Hepatocyte (in vitro differentiated cells): ENCODE measurements at regions not wholly inside any gene's neighbourhood (a gene's known extent, or its start where the extent isn't known, plus 50 kb on each side); places are given as distances from the start of the nearest gene placed in this dataset.

Experiments
- DNase-seq: peaks from one replicate; pipeline ENCODE4 v3.0.0-alpha.2; 2016; ENCODE audit warnings: low spot score
- H2AFZ ChIP-seq: fragments of 200-600 bp; sonication (generic); 2 replicates; pipeline ENCODE4 v1.6.0; 2016; ENCODE audit warnings: antibody characterized with exemption, mild to moderate bottlenecking
- H3K27ac ChIP-seq: fragments of 200-600 bp; sonication (generic); 2 replicates; pipeline ENCODE4 v1.5.1; 2016; ENCODE audit warnings: mild to moderate bottlenecking
- H3K27me3 ChIP-seq: fragments of 200-600 bp; sonication (generic); 2 replicates; pipeline ENCODE4 v1.6.1; 2016
- H3K36me3 ChIP-seq: fragments of 200-600 bp; sonication (generic); replicated peaks from 2 replicates; pipeline ENCODE4 v1.5.1; 2016; ENCODE audit warnings: low read depth; ENCODE audit not compliant: insufficient read depth
- H3K4me1 ChIP-seq: fragments of 200-600 bp; sonication (generic); 2 replicates; pipeline ENCODE4 v1.5.1; 2016; ENCODE audit warnings: mild to moderate bottlenecking, moderate library complexity; ENCODE audit not compliant: insufficient read depth
- H3K4me2 ChIP-seq: fragments of 200-600 bp; sonication (generic); 2 replicates; pipeline ENCODE4 v1.6.0; 2016
- H3K4me3 ChIP-seq: fragments of 200-600 bp; sonication (generic); 2 replicates; pipeline ENCODE4 v1.5.1; 2016; ENCODE audit warnings: mild to moderate bottlenecking
- H3K79me2 ChIP-seq: fragments of 200-600 bp; sonication (generic); 2 replicates; pipeline ENCODE4 v1.6.0; 2017; ENCODE audit warnings: mild to moderate bottlenecking
- H3K9me2 ChIP-seq: fragments of 200-600 bp; sonication (generic); replicated peaks from 2 replicates; pipeline ENCODE4 v1.6.0; 2017; ENCODE audit warnings: mild to moderate bottlenecking; ENCODE audit not compliant: insufficient read depth
- H3K9me3 ChIP-seq: fragments of 200-600 bp; sonication (generic); 2 replicates; pipeline ENCODE4 v1.5.1; 2016; ENCODE audit warnings: low read depth, mild to moderate bottlenecking
- H4K20me1 ChIP-seq: fragments of 200-600 bp; sonication (generic); 2 replicates; pipeline ENCODE4 v1.6.0; 2016; ENCODE audit warnings: mild to moderate bottlenecking; ENCODE audit not compliant: insufficient read depth, poor library complexity, severe bottlenecking
- CTCF ChIP-seq: fragments of 200-600 bp; sonication (generic); IDR thresholded peaks from 2 replicates; pipeline ENCODE4 v1.5.1; 2016; ENCODE audit warnings: antibody characterized with exemption, mild to moderate bottlenecking; ENCODE audit not compliant: poor library complexity
- EZH2 ChIP-seq: fragments of 200-600 bp; sonication (generic); IDR thresholded peaks from 2 replicates; pipeline ENCODE4 v1.6.1; 2016; ENCODE audit warnings: antibody characterized with exemption, mild to moderate bottlenecking, borderline replicate concordance
- EZH2phosphoT487 ChIP-seq: fragments of 200-600 bp; sonication (generic); IDR thresholded peaks from one replicate; pipeline ENCODE4 v1.6.1; 2018; ENCODE audit warnings: antibody characterized with exemption, mild to moderate bottlenecking, low read depth, moderate library complexity; ENCODE audit not compliant: unreplicated experiment, severe bottlenecking
- WGBS: methylation state at CpG from one replicate; pipeline ENCODE4 v1.1.6; 2016; ENCODE audit warnings: low lambda C conversion rate; ENCODE audit errors: missing lambda C conversion rate; 5-methylcytosine and 5-hydroxymethylcytosine counted together

- no peak for DNase-seq
- TF ChIP-seq CTCF, result no peak
- TF ChIP-seq EZH2, result no peak
- TF ChIP-seq EZH2phosphoT487, result no peak
- H3K27ac ChIP-seq, result no peak overlapping the region
- no peak overlapping the region for H2AFZ ChIP-seq
- no peaks in the 10 kb centered on the region for H3K9me3 ChIP-seq
- H4K20me1 ChIP-seq, result no peaks in the 10 kb centered on the region
- peaks cover 5% of the 10 kb centered on the region for H3K27me3 ChIP-seq
- 95% methylated on average over 7 of the region's 7 CpGs for WGBS
- no peaks in the 10 kb centered on the region for H3K36me3 ChIP-seq
- H3K4me1 ChIP-seq, result no peaks in the 10 kb centered on the region
- H3K79me2 ChIP-seq, result no peaks in the 10 kb centered on the region
- no peak overlapping the region for H3K4me2 ChIP-seq
- H3K9me2 ChIP-seq, result no peaks in the 10 kb centered on the region
- no peak overlapping the region for H3K4me3 ChIP-seq
Observed at GRCh38 chr7:142405122-142405765, 147.4 kb upstream of the PRSS58 start.

DNA sequence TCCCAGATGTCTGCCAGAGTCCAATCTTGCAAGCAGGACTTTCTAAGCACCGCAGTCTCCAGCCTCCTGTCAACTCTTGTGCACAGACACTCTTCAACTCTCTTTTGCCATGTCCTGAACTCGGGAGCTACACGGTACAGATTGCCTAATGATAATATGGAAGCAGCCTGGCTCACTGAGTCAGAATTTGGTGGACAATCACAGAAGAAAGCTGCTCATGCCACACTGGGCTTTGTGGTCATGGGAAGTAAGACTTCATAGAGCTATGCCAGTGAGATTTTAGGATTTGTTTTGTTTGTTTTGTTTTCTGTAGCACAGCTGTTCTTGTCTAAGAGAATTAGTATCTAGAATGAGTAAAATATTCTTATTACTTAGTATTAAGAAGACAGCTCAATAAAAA is 144.1 kb upstream of the PRSS58 start:
- H3K4me2 ChIP-seq, result no peak overlapping the region
- H4K20me1 ChIP-seq, result no peaks in the 10 kb centered on the region
- no peaks in the 10 kb centered on the region for H3K9me3 ChIP-seq
- 50% methylated on average over 3 of the region's 3 CpGs for WGBS
- no peaks in the 10 kb centered on the region for H3K79me2 ChIP-seq
- H3K4me1 ChIP-seq, result no peaks in the 10 kb centered on the region
- no peaks in the 10 kb centered on the region for H3K9me2 ChIP-seq
- DNase-seq, result no peak
- TF ChIP-seq CTCF, result no peak
- TF ChIP-seq EZH2, result no peak
- no peak for TF ChIP-seq EZH2phosphoT487
- peaks cover 5% of the 10 kb centered on the region for H3K27me3 ChIP-seq
- no peak overlapping the region for H3K4me3 ChIP-seq
- H3K27ac ChIP-seq, result no peak overlapping the region
- H3K36me3 ChIP-seq, result no peaks in the 10 kb centered on the region
- H2AFZ ChIP-seq, result no peak overlapping the region

GRCh38 chr7:142400042-142400533 is 142.2 kb upstream of the PRSS58 start:
- no peak for DNase-seq
- TF ChIP-seq CTCF (no peak), EZH2phosphoT487 (no peak), EZH2 (no peak)
- Histone ChIP-seq H3K27ac (no peak overlapping the region), H3K79me2 (no peaks in the 10 kb centered on the region), H3K27me3 (peaks cover 5% of the 10 kb centered on the region), H3K9me2 (no peaks in the 10 kb centered on the region), H2AFZ (no peak overlapping the region), H3K4me1 (no peaks in the 10 kb centered on the region), H3K9me3 (no peaks in the 10 kb centered on the region), H4K20me1 (no peaks in the 10 kb centered on the region), H3K36me3 (no peaks in the 10 kb centered on the region), H3K4me2 (no peak overlapping the region), H3K4me3 (no peak overlapping the region)
- 96% methylated on average over 5 of the region's 5 CpGs for WGBS
